ENCODE measurements at regions not wholly inside any gene's neighbourhood (a gene's known extent, or its start where the extent isn't known, plus 50 kb on each side); places are given as distances from the start of the nearest gene placed in this dataset.
"Not testable (repeated sequence)": the region's sequence is repeated elsewhere in the genome, so short reads cannot be mapped to it uniquely, and the experiment has no call there.

DNA sequence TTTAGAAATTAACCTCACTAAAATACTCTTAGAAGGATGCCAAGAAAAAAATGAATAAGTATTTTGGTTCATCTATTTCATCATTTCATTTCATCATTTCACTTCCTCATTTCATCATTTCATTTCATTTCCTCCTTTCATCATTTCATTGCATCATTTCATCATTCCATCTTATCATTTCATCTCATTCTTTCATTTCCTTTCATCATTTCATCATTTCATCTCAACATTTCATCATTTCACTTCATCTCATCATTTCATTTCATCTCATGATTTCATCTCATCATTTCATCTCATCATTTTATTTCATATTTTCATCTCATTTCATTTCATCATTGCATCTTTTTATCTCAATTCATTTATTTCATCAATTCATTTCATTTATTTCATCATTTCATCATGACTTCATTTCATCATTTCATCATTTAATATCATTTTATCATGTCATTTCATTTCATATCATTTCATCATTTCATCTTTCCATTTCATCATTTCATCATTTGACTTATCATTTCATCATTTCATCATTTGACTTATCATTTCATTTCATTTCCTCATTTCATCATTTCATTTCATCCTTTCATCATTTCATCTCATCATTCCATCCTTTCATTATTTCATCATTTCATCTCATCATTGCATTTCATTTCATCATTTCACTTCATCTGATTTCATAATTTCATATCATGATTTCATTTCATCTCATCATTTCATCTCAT is 129.9 kb downstream of the ZNF92 start:
- Histone ChIP-seq H3K4me1 (no peaks in the 10 kb centered on the region), H3K36me3 (no peaks in the 10 kb centered on the region), H3K4me3 (no peak overlapping the region), H3K27ac (no peak overlapping the region), H3K27me3 (no peaks in the 10 kb centered on the region), H3K9me3 (peaks cover 0 to 15% (median 0%) of the 10 kb centered on the region in 12 donors)
- DNase-seq (no peak), ATAC-seq (no peak)
- no peak for TF ChIP-seq POLR2A (IDR thresholded peaks at IDR 0.05)
- TF ChIP-seq CTCF (IDR thresholded peaks at IDR 0.05) = no peak
- intact Hi-C loops (cut with DNase I) = no loop called here

DNA sequence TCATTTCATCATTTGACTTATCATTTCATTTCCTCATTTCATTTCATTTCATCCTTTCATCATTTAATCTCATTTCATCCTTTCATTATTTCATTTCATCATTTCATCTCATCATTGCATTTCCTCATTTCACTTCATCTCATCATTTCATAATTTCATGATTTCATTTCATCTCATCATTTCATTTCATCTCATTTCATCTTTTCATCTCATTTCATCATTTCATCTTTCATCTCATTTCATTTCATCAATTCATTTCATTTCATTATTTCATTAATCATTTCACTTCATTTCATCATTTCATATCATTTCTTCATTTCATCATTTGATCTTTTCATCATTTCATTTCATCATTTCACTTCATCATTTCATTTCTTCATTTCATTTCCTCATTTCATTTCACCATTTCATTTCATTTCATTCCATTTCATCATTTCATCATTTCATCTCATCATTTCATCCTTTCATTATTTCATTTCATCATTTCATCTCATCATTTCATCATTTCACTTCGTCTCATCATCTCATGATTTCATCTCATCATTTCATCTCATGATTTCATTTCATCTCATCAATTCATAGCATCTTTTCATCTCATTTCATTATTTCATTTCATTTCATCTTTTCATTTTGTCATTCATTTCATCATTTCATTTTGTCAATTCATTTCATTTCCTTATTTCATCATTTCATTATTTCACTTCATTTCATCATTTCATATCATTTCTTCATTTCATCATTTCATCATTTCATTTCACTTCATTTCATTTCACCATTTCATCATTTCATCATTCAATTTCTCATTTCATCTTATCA is 131.1 kb downstream of the ZNF92 start:
- 66 to 73% (median 69%) methylated on average over 1 of the region's 1 CpG for WGBS, 4 donors
- H3K4me1 ChIP-seq; H3K36me3 ChIP-seq; DNase-seq; ATAC-seq; intact Hi-C loops (cut with DNase I); H3K27ac ChIP-seq; H3K27me3 ChIP-seq; H3K4me3 ChIP-seq: not testable (repeated sequence)
- H3K9me3 ChIP-seq = peaks cover 0 to 15% (median 0%) of the 10 kb centered on the region in 12 donors

DNA sequence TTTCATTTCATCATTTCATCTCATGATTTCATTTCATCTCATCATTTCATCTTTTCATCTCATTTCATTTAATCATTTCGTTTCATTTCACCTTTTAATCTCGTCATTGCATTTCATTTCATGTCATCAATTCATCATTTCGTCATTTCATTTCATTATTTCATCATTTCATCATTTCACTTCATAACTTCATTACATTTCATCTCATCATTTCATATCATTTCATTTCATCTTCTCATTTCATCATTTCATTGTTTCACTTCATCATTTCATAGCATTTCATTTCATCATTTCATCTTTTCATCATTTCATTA is 131.6 kb downstream of the ZNF92 start:
- intact Hi-C loops (cut with DNase I); H3K27ac ChIP-seq; H3K4me3 ChIP-seq; DNase-seq; H3K36me3 ChIP-seq; ATAC-seq; H3K4me1 ChIP-seq: not testable (repeated sequence)
- WGBS, 4 donors = 38 to 84% (median 59%) methylated on average over 3 of the region's 3 CpGs
- Histone ChIP-seq H3K9me3 (peaks cover 0 to 15% (median 0%) of the 10 kb centered on the region in 12 donors), H3K27me3 (peaks cover 0 to 14% (median 8%) of the 10 kb centered on the region in 9 donors)

GRCh38 chr7:65508581-65509367 is 135.1 kb downstream of the ZNF92 start:
- peak in 1 of 4 donors; percentile 52 for ATAC-seq
- H3K36me3 ChIP-seq; DNase-seq; intact Hi-C loops (cut with DNase I); H3K27ac ChIP-seq: not testable (repeated sequence)
- Histone ChIP-seq H3K4me1 (peaks cover 0 to 14% (median 6%) of the 10 kb centered on the region in 12 donors), H3K27me3 (peaks cover 0 to 30% (median 19%) of the 10 kb centered on the region in 9 donors), H3K9me3 (peaks cover 0 to 14% (median 0%) of the 10 kb centered on the region in 12 donors), H3K4me3 (peak overlapping the region; percentile 7 to 60 (median 48))
- 0 to 4% (median 2%) methylated on average over 7 to 72 of the region's 85 CpGs for WGBS, 4 donors

DNA sequence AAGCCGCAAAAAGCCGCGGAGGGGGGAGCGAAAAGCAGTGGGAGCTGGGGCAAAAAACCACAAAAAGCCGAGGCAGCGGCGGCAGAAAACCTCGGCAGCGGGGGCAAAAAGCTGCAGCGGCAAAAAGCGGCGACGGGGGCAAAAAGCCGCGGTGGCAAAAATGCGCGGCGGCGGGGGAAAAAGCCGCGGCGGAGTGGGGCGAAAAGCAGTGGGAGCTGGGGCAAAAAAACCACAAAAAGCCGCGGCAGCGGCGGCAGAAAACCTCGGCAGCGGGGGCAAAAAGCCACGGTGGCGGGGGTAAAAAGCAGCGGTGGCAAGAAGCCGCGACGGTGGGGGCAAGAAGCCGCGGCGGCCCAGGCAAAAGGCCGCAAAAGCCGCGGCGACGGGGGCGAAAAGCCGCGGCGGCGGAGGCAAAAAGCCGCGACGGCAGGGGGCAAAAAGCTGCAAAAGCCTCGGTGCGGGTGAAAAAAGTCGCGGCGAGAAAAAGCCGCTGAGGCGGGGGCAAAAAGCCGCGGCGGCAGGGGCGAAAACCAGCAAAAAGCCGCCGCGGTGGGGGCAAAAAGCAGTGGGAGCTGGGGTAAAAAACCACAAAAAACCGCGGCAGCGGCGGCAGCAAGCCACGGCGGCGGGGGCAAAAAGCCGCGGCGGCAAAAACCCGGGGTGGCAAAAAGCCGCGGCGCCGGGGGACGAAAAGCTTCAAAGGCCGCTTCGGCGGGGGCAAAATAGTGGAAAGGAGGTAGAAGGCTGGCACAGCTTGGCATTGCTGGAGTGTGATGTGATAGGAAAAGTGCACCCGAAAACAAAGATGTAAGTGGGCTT is 135.9 kb downstream of the ZNF92 start:
- intact Hi-C loops (cut with DNase I) = no loop called here
- WGBS, 4 donors = 1 to 2% (median 2%) methylated on average over 84 to 85 of the region's 85 CpGs
- no peak for TF ChIP-seq CTCF (IDR thresholded peaks at IDR 0.05)
- no peak for TF ChIP-seq POLR2A (IDR thresholded peaks at IDR 0.05)
- H3K27me3 ChIP-seq = peaks cover 0 to 36% (median 22%) of the 10 kb centered on the region in 9 donors
- no peak overlapping the region for H3K27ac ChIP-seq
- H3K36me3 ChIP-seq = no peaks in the 10 kb centered on the region
- H3K4me1 ChIP-seq = peaks cover 0 to 14% (median 6%) of the 10 kb centered on the region in 12 donors
- ATAC-seq (no peak), DNase-seq (peak in 3 of 5 donors; percentile 5 to 42 (median 20))
- H3K9me3 ChIP-seq = peaks cover 0 to 6% (median 0%) of the 10 kb centered on the region in 12 donors
- peak overlapping the region; percentile 7 to 60 (median 48) for H3K4me3 ChIP-seq

DNA sequence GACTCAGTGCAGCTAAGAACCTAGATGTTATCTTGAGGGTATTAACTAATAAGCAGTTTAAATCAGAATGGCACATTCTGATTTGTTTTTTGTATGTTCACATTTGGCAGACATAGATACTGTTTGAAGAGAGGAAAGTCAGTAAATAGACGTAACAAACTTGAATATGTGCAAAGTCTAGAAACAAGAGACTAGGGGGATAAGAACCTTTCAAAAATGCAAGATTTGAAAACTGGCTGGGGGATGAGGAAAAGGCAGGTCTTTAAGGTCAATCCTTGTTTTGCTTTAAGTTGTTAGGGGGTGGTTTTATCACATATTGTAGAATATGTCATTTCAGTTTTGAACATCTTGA is 136.5 kb downstream of the ZNF92 start:
- ATAC-seq; intact Hi-C loops (cut with DNase I); H3K36me3 ChIP-seq; DNase-seq; H3K9me3 ChIP-seq; H3K27ac ChIP-seq: not testable (repeated sequence)
- H3K4me3 ChIP-seq = peak overlapping the region in 11 of 12 donors; percentile 24 to 60 (median 53)
- H3K27me3 ChIP-seq = peaks cover 0 to 37% (median 22%) of the 10 kb centered on the region in 9 donors
- peaks cover 0 to 14% (median 6%) of the 10 kb centered on the region in 12 donors for H3K4me1 ChIP-seq
- 16 to 41% (median 18%) methylated on average over 1 of the region's 1 CpG for WGBS, 4 donors

GRCh38 chr7:65519751-65520150 is 146.1 kb downstream of the ZNF92 start:
- H3K36me3 ChIP-seq; H3K4me1 ChIP-seq; intact Hi-C loops (cut with DNase I); H3K27ac ChIP-seq; ATAC-seq; DNase-seq; H3K9me3 ChIP-seq; H3K27me3 ChIP-seq; H3K4me3 ChIP-seq: not testable (repeated sequence)
- WGBS, 4 donors = 89 to 96% (median 92%) methylated on average over 1 of the region's 1 CpG
